22Rv1 (cell line): ENCODE measurements at regions not wholly inside any gene's neighbourhood (a gene's known extent, or its start where the extent isn't known, plus 50 kb on each side); places are given as distances from the start of the nearest gene placed in this dataset.
"Not testable (repeated sequence)": the region's sequence is repeated elsewhere in the genome, so short reads cannot be mapped to it uniquely, and the experiment has no call there.

Experiments used
- H3K27ac ChIP-seq: fragments of 450-650 bp; 2 replicates; pipeline ENCODE4 v1.5.1; 2017
- CTCF ChIP-seq: fragments of 450-650 bp; IDR thresholded peaks from 2 replicates; pipeline ENCODE4 v1.5.1; 2017; ENCODE audit warnings: mild to moderate bottlenecking
- ZFX ChIP-seq: fragments of 450-650 bp; IDR thresholded peaks from 2 replicates; pipeline ENCODE4 v1.6.1; 2017; ENCODE audit warnings: antibody characterized with exemption, borderline replicate concordance

GRCh38 chr10:52488606-52489485 is 174.8 kb downstream of the DKK1 start:
- peak; percentile 74 for TF ChIP-seq CTCF
- no peak for TF ChIP-seq ZFX
- peak overlapping the region; percentile 26 for H3K27ac ChIP-seq

- TF ChIP-seq CTCF: no peak
- 0 out of 2 replicates have a peak overlapping the region, but pooled peaks have one; percentile 2 for H3K27ac ChIP-seq
Measured at GRCh38 chr10:52491246-52491995, 177.3 kb downstream of the DKK1 start.

- no peak overlapping the region for H3K27ac ChIP-seq
- TF ChIP-seq CTCF (no peak), ZFX (no peak)
Measured at GRCh38 chr10:52499281-52499680, 185.2 kb downstream of the DKK1 start.

- TF ChIP-seq CTCF: no peak
- no peak for TF ChIP-seq ZFX
Measured at GRCh38 chr10:52500476-52500875, 186.4 kb downstream of the DKK1 start.

GRCh38 chr10:52502237-52502636 is 188.2 kb downstream of the DKK1 start:
- no peak overlapping the region for H3K27ac ChIP-seq
- no peak for TF ChIP-seq CTCF
- no peak for TF ChIP-seq ZFX

More at GRCh38 chr10:52500476-52500875, 186.4 kb downstream of the DKK1 start:
- H3K27ac ChIP-seq: no peak overlapping the region

GRCh38 chr10:52505341-52505740 is 191.3 kb downstream of the DKK1 start:
- H3K27ac ChIP-seq: not testable (repeated sequence)

GRCh38 chr10:52514481-52514880 is 200.4 kb downstream of the DKK1 start:
- TF ChIP-seq CTCF: no peak
- TF ChIP-seq ZFX: no peak
- H3K27ac ChIP-seq: no peak overlapping the region
